ENCODE measurements at regions not wholly inside any gene's neighbourhood (a gene's known extent, or its start where the extent isn't known, plus 50 kb on each side); places are given as distances from the start of the nearest gene placed in this dataset.

- Mint-ChIP-seq H3K4me3 (no peak overlapping the region), H3K9me3 (peaks cover 8% of the 10 kb centered on the region), H3K36me3 (ENCODE audit: low read depth) (peaks cover 2% of the 10 kb centered on the region), H3K27me3 (ENCODE audit: low read depth) (no peaks in the 10 kb centered on the region), H3K27ac (ENCODE audit: unreplicated experiment) (peak overlapping the region; percentile 22), H3K4me1 (peaks cover 36% of the 10 kb centered on the region)
- DNase-seq (ENCODE audit: low read depth, low spot score): no peak
- TF ChIP-seq CTCF (conservative IDR thresholded peaks at IDR 0.05): no peak
Measured at GRCh38 chr7:121755818-121756552, 117.0 kb upstream of the PTPRZ1 start.

GRCh38 chr7:121755286-121755685, 117.7 kb upstream of the PTPRZ1 start:
- no peak overlapping the region for H3K4me3 Mint-ChIP-seq
- TF ChIP-seq CTCF (conservative IDR thresholded peaks at IDR 0.05): no peak

GRCh38 chr7:121753944-121754343, 119.0 kb upstream of the PTPRZ1 start:
- peaks cover 2% of the 10 kb centered on the region for H3K36me3 Mint-ChIP-seq (ENCODE audit: low read depth)
- H3K27ac Mint-ChIP-seq (ENCODE audit: unreplicated experiment): no peak overlapping the region
- no peak for DNase-seq (ENCODE audit: low read depth, low spot score)
- peaks cover 42% of the 10 kb centered on the region for H3K4me1 Mint-ChIP-seq
- no peak for TF ChIP-seq CTCF (conservative IDR thresholded peaks at IDR 0.05)
- H3K27me3 Mint-ChIP-seq (ENCODE audit: low read depth): no peaks in the 10 kb centered on the region
- no peak overlapping the region for H3K4me3 Mint-ChIP-seq
- peaks cover 8% of the 10 kb centered on the region for H3K9me3 Mint-ChIP-seq

More at GRCh38 chr7:121755286-121755685, 117.7 kb upstream of the PTPRZ1 start:
- peaks cover 42% of the 10 kb centered on the region for H3K4me1 Mint-ChIP-seq
- H3K9me3 Mint-ChIP-seq: peaks cover 8% of the 10 kb centered on the region
- no peak for DNase-seq (ENCODE audit: low read depth, low spot score)
- peak overlapping the region; percentile 22 for H3K27ac Mint-ChIP-seq (ENCODE audit: unreplicated experiment)
- no peaks in the 10 kb centered on the region for H3K27me3 Mint-ChIP-seq (ENCODE audit: low read depth)
- H3K36me3 Mint-ChIP-seq (ENCODE audit: low read depth): peaks cover 2% of the 10 kb centered on the region

- peaks cover 42% of the 10 kb centered on the region for H3K4me1 Mint-ChIP-seq
- H3K9me3 Mint-ChIP-seq: peaks cover 8% of the 10 kb centered on the region
- no peaks in the 10 kb centered on the region for H3K27me3 Mint-ChIP-seq (ENCODE audit: low read depth)
- H3K36me3 Mint-ChIP-seq (ENCODE audit: low read depth): peaks cover 2% of the 10 kb centered on the region
- H3K27ac Mint-ChIP-seq (ENCODE audit: unreplicated experiment): peak overlapping the region; percentile 51
- TF ChIP-seq CTCF (conservative IDR thresholded peaks at IDR 0.05): peak; percentile 50
- no peak for DNase-seq (ENCODE audit: low read depth, low spot score)
- peak overlapping the region; percentile 54 for H3K4me3 Mint-ChIP-seq
Measured at GRCh38 chr7:121752706-121753105, 120.3 kb upstream of the PTPRZ1 start.

GRCh38 chr7:121748546-121748945, 124.4 kb upstream of the PTPRZ1 start:
- Mint-ChIP-seq H3K27ac (ENCODE audit: unreplicated experiment) (no peak overlapping the region), H3K27me3 (ENCODE audit: low read depth) (no peaks in the 10 kb centered on the region)

More at GRCh38 chr7:121748546-121748945, 124.4 kb upstream of the PTPRZ1 start:
- no peak for DNase-seq (ENCODE audit: low read depth, low spot score)
- peaks cover 2% of the 10 kb centered on the region for H3K36me3 Mint-ChIP-seq (ENCODE audit: low read depth)
- no peak overlapping the region for H3K4me3 Mint-ChIP-seq
- peaks cover 8% of the 10 kb centered on the region for H3K9me3 Mint-ChIP-seq
- TF ChIP-seq CTCF (conservative IDR thresholded peaks at IDR 0.05): no peak
- H3K4me1 Mint-ChIP-seq: peaks cover 22% of the 10 kb centered on the region

Data from neural crest cell (in vitro differentiated cells).